Thoracic aorta (tissue), 2 donors: ENCODE measurements at regions not wholly inside any gene's neighbourhood (a gene's known extent, or its start where the extent isn't known, plus 50 kb on each side); places are given as distances from the start of the nearest gene placed in this dataset.

ENCODE experiments used
- ATAC-seq: fragments of 150-250 bp; one replicate; pipeline ENCODE4 v1.8.0; 2017; ENCODE audit warnings: low read depth; ENCODE audit not compliant: insufficient number of reproducible peaks, low FRiP score
- DNase-seq: peaks from one replicate; pipeline ENCODE4 v3.0.0-alpha.2; 2020; ENCODE audit warnings: low spot score
- H3K27ac ChIP-seq, 2 donors: fragments of 200-600 bp; sonication (generic); 1 replicate in 1 of 2; 2 replicates in 1 of 2; pipeline ENCODE4 v1.5.1; 2016; ENCODE audit warnings: mild to moderate bottlenecking in 2 of 2, moderate library complexity in 2 of 2
- H3K27me3 ChIP-seq: fragments of 200-600 bp; sonication (generic); replicated peaks from 2 replicates; pipeline ENCODE4 v1.6.0; 2016; ENCODE audit warnings: mild to moderate bottlenecking; ENCODE audit not compliant: insufficient read depth
- H3K36me3 ChIP-seq: fragments of 200-600 bp; sonication (generic); one replicate; pipeline ENCODE4 v1.5.1; 2016
- H3K4me1 ChIP-seq, 2 donors: fragments of 200-600 bp; sonication (generic); 1 replicate in 1 of 2; 2 replicates in 1 of 2; pipeline versions ENCODE4 v1.5.1 to v1.6.0; 2016; ENCODE audit warnings: low read depth in 2 of 2, mild to moderate bottlenecking in 1 of 2; ENCODE audit not compliant: control insufficient read depth in 1 of 2
- H3K4me3 ChIP-seq: fragments of 200-600 bp; sonication (generic); 2 replicates; pipeline ENCODE4 v1.5.1; 2016; ENCODE audit warnings: mild to moderate bottlenecking
- H3K9me3 ChIP-seq: fragments of 200-600 bp; sonication (generic); 2 replicates; pipeline ENCODE4 v1.5.1; 2016
- CTCF ChIP-seq: fragments of 200-600 bp; sonication (generic); IDR thresholded peaks from one replicate; pipeline ENCODE4 v1.5.1; 2019; ENCODE audit warnings: antibody characterized with exemption

DNA sequence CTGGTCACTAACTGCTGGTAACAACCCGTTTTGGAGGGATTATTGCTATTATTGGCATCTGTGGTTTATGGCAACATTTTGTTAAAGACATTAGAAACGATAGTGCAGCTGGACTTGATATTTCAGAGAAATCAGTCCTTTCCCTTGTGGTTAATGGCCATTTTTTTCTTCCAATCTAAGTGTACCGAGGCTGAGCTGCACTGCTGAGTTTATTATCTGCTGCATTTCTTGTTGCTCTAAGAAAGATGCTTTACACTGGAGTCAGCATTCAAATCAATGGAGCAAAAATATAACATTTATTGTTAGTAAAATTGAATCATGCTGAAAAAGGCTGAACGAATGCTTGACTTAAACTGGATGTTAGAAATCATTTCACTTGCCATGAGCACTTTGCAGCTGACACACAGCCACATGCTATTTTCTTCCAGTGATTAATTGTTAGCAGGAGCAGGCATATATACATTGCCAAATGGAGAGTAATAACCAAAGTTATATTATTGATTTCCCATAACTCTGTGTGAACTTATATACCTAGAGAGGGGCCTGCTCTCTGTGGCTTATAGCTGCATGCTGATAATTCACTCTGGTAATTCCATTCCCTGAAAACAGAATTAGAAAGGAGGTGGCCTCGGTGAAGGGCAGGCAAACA lies 66.5 kb upstream of the TTC29 start:
- no peak for ATAC-seq
- no peak for DNase-seq
- Histone ChIP-seq H3K4me1 (peaks cover 0 to 9% of the 10 kb centered on the region in 2 donors), H3K27ac (no peak overlapping the region), H3K4me3 (no peak overlapping the region), H3K36me3 (no peaks in the 10 kb centered on the region), H3K9me3 (no peaks in the 10 kb centered on the region), H3K27me3 (no peaks in the 10 kb centered on the region)
- TF ChIP-seq CTCF: no peak

DNA sequence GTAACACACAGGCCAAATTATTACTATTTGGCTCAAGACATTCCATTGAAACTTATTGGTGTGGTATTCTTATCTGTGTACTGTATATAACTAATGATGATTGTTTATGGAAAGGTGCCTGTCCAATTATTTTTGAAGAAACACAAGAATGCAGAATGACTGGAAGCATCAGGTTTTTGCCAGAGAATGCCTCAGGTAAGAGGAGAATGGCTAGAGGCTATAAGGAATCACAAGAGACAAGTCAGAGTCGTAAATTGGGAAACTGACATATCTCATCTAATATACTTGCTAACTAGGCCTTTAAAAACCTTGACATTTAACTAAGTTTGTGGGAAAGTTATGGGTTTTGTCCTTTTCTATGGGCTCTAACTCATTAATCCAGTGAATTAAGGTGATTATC lies 69.3 kb upstream of the TTC29 start:
- no peak for ATAC-seq
- no peak for TF ChIP-seq CTCF
- no peak overlapping the region for H3K27ac ChIP-seq

GRCh38 chr4:147015491-147015890 lies 69.8 kb upstream of the TTC29 start:
- H3K36me3 ChIP-seq: no peaks in the 10 kb centered on the region
- H3K9me3 ChIP-seq: no peaks in the 10 kb centered on the region
- no peak for ATAC-seq
- H3K27ac ChIP-seq: no peak overlapping the region
- H3K4me1 ChIP-seq: peaks cover 0 to 9% of the 10 kb centered on the region in 2 donors
- peak overlapping the region; percentile 31 for H3K4me3 ChIP-seq
- no peaks in the 10 kb centered on the region for H3K27me3 ChIP-seq
- no peak for TF ChIP-seq CTCF
- no peak for DNase-seq

More for the DNA sequence above, 69.3 kb upstream of the TTC29 start:
- Histone ChIP-seq H3K27me3 (no peaks in the 10 kb centered on the region), H3K4me1 (peaks cover 0 to 9% of the 10 kb centered on the region in 2 donors), H3K9me3 (no peaks in the 10 kb centered on the region), H3K4me3 (no peak overlapping the region), H3K36me3 (no peaks in the 10 kb centered on the region)
- DNase-seq: no peak

DNA sequence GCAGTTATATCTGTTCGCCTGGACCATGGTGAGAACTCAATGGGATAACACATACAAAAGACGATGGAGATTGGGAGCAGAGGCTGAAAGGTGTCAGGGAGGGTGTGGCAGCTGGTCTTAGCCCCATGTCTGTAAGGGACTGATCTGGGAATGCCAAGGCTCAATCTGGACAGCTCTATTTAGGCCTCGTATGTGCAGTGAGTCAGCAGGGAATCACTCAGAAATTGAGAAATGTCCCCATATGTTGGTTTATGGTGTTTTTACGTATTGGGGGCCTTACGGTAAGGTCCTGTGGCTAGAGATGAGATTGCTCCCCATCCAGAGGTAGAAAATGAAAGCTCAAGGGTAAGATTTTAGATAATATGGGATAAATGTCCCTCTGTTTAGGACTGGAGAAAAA lies 71.4 kb upstream of the TTC29 start:
- no peaks in the 10 kb centered on the region for H3K36me3 ChIP-seq
- no peak overlapping the region for H3K27ac ChIP-seq
- no peak for TF ChIP-seq CTCF
- H3K9me3 ChIP-seq: no peaks in the 10 kb centered on the region
- H3K4me3 ChIP-seq: no peak overlapping the region
- ATAC-seq (no peak), DNase-seq (no peak)
- no peaks in the 10 kb centered on the region for H3K27me3 ChIP-seq
- H3K4me1 ChIP-seq: peaks cover 0 to 9% of the 10 kb centered on the region in 2 donors

DNA sequence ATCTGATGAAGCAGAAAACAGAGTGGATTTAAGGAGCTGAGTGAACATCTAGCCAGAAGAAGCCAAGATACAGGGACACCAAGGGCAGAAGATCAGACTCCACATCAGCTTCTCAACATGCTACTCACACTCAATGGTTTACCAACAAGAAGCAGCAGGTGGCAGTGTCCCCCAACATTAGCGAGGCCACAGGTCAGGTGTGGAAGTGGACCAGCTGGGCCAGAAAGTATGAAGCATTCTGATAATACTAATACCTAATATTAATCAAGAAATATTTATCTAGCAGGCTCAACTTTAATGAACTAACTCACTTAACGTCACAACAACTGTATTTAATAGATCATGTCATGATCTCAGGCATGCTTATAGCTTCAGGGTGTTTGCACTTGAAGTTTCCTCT lies 73.4 kb upstream of the TTC29 start:
- DNase-seq: peak; percentile 20
- Histone ChIP-seq H3K27me3 (no peaks in the 10 kb centered on the region), H3K36me3 (no peaks in the 10 kb centered on the region), H3K4me1 (peaks cover 0 to 9% of the 10 kb centered on the region in 2 donors), H3K27ac (no peak overlapping the region), H3K4me3 (no peak overlapping the region), H3K9me3 (no peaks in the 10 kb centered on the region)
- TF ChIP-seq CTCF: peak; percentile 67
- ATAC-seq: peak; percentile 64
